Ovary (tissue), 3 donors: ENCODE measurements at regions not wholly inside any gene's neighbourhood (a gene's known extent, or its start where the extent isn't known, plus 50 kb on each side); places are given as distances from the start of the nearest gene placed in this dataset.

Experiments
- EP300 ChIP-seq: sonication (generic); formaldehyde crosslinking; IDR thresholded peaks from one replicate; pipeline ENCODE4 v1.6.1; 2017; ENCODE audit warnings: antibody characterized with exemption
- POLR2A ChIP-seq: fragments of 450-650 bp; IDR thresholded peaks from one replicate; pipeline ENCODE4 v1.6.1; 2017; ENCODE audit warnings: antibody characterized with exemption, mild to moderate bottlenecking, moderate library complexity
- TF ChIP-seq, protein P1 (sequence below), 3 donors: fragments of 450-650 bp in 2 of 3; fragments of 200-600 bp in 1 of 3; IDR thresholded peaks; one replicate each; pipeline versions ENCODE4 v1.5.1 to v1.8.0; 2016 to 2022; ENCODE audit warnings: antibody characterized with exemption in 3 of 3, mild to moderate bottlenecking in 1 of 3
- donor health status: DM: no; HTN: no; CAD: no.

DNA sequence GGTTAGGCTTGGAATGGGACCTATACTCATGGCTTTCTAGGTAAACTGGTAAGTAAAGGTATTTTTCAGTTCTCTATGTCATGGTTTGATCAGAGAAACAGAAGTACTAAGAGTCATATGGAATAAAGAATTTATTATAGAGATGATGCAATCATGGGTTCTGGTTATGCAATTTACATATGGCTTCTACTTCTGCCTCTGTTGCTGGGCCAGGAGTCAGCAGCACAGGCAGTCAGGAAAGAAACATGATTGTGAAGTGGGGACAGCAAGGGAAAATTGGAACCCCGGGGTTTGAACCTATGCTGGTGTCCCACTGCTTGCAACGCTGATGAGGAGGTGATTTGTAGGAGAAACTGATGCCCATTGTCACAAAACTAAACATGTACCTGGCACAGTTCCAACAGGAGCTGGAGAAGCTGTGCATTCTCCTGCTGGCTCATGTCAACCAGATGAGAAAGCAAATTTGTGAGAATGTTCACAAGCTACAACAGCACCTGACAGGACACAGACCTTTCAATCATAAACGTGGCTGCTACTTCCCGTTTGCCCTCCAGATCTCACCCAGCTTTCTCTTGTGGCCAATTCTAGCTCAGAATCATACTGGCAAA, 887.1 kb downstream of the TFAP2A start:
- TF ChIP-seq EP300 (no peak), POLR2A (no peak)
- TF ChIP-seq, protein P1, sequence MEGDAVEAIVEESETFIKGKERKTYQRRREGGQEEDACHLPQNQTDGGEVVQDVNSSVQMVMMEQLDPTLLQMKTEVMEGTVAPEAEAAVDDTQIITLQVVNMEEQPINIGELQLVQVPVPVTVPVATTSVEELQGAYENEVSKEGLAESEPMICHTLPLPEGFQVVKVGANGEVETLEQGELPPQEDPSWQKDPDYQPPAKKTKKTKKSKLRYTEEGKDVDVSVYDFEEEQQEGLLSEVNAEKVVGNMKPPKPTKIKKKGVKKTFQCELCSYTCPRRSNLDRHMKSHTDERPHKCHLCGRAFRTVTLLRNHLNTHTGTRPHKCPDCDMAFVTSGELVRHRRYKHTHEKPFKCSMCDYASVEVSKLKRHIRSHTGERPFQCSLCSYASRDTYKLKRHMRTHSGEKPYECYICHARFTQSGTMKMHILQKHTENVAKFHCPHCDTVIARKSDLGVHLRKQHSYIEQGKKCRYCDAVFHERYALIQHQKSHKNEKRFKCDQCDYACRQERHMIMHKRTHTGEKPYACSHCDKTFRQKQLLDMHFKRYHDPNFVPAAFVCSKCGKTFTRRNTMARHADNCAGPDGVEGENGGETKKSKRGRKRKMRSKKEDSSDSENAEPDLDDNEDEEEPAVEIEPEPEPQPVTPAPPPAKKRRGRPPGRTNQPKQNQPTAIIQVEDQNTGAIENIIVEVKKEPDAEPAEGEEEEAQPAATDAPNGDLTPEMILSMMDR (IDR thresholded peaks at IDR 0.05): no peak
